ENCODE measurements at regions not wholly inside any gene's neighbourhood (a gene's known extent, or its start where the extent isn't known, plus 50 kb on each side); places are given as distances from the start of the nearest gene placed in this dataset.

GRCh38 chr13:46982856-46983582 is 86.2 kb upstream of the HTR2A start:
- no peak overlapping the region for H3K4me3 Mint-ChIP-seq
- no peak overlapping the region for H3K27ac Mint-ChIP-seq (ENCODE audit: low read depth)
- no peak for DNase-seq (ENCODE audit: low spot score in 2 of 2)
- H3K27me3 Mint-ChIP-seq: peaks cover 9% of the 10 kb centered on the region
- H3K9me3 Mint-ChIP-seq: no peaks in the 10 kb centered on the region
- H3K4me1 Mint-ChIP-seq: peaks cover 9% of the 10 kb centered on the region
- ATAC-seq (replicated peaks; ENCODE audit: extremely low read depth, poor library complexity, severe bottlenecking): peak; percentile 49
- peaks cover 3% of the 10 kb centered on the region for H3K36me3 Mint-ChIP-seq (ENCODE audit: insufficient read depth)

GRCh38 chr13:46975173-46975572 is 78.3 kb upstream of the HTR2A start:
- Mint-ChIP-seq H3K36me3 (ENCODE audit: insufficient read depth) (peaks cover 4% of the 10 kb centered on the region), H3K9me3 (peaks cover 11% of the 10 kb centered on the region), H3K4me3 (no peak overlapping the region), H3K4me1 (no peaks in the 10 kb centered on the region), H3K27ac (ENCODE audit: low read depth) (no peak overlapping the region), H3K27me3 (peaks cover 28% of the 10 kb centered on the region)
- DNase-seq (ENCODE audit: low spot score in 2 of 2) (no peak), ATAC-seq (replicated peaks; ENCODE audit: extremely low read depth, poor library complexity, severe bottlenecking) (no peak)

GRCh38 chr13:46968450-46968849 is 71.6 kb upstream of the HTR2A start:
- Mint-ChIP-seq H3K27ac (ENCODE audit: low read depth) (no peak overlapping the region), H3K4me1 (no peaks in the 10 kb centered on the region), H3K9me3 (no peaks in the 10 kb centered on the region), H3K27me3 (peaks cover 26% of the 10 kb centered on the region), H3K4me3 (no peak overlapping the region), H3K36me3 (ENCODE audit: insufficient read depth) (no peaks in the 10 kb centered on the region)
- no peak for ATAC-seq (replicated peaks; ENCODE audit: extremely low read depth, poor library complexity, severe bottlenecking)
- no peak for DNase-seq (ENCODE audit: low spot score in 2 of 2)

- H3K27ac Mint-ChIP-seq (ENCODE audit: low read depth): no peak overlapping the region
- H3K4me3 Mint-ChIP-seq: no peak overlapping the region
- ATAC-seq (replicated peaks; ENCODE audit: extremely low read depth, poor library complexity, severe bottlenecking): no peak
- H3K27me3 Mint-ChIP-seq: peaks cover 13% of the 10 kb centered on the region
- no peak for DNase-seq (ENCODE audit: low spot score in 2 of 2)
- no peaks in the 10 kb centered on the region for H3K4me1 Mint-ChIP-seq
- no peaks in the 10 kb centered on the region for H3K9me3 Mint-ChIP-seq
- no peaks in the 10 kb centered on the region for H3K36me3 Mint-ChIP-seq (ENCODE audit: insufficient read depth)
Measured at GRCh38 chr13:46964789-46965527, 68.1 kb upstream of the HTR2A start.

- no peaks in the 10 kb centered on the region for H3K4me1 Mint-ChIP-seq
- no peak for ATAC-seq (replicated peaks; ENCODE audit: extremely low read depth, poor library complexity, severe bottlenecking)
- H3K9me3 Mint-ChIP-seq: no peaks in the 10 kb centered on the region
- H3K4me3 Mint-ChIP-seq: no peak overlapping the region
- H3K27ac Mint-ChIP-seq (ENCODE audit: low read depth): no peak overlapping the region
- H3K27me3 Mint-ChIP-seq: peaks cover 22% of the 10 kb centered on the region
- no peak for DNase-seq (ENCODE audit: low spot score in 2 of 2)
- H3K36me3 Mint-ChIP-seq (ENCODE audit: insufficient read depth): no peaks in the 10 kb centered on the region
Measured at GRCh38 chr13:46963904-46964303, 67.1 kb upstream of the HTR2A start.

GRCh38 chr13:46962281-46962941 is 65.6 kb upstream of the HTR2A start:
- H3K4me1 Mint-ChIP-seq: no peaks in the 10 kb centered on the region
- ATAC-seq (replicated peaks; ENCODE audit: extremely low read depth, poor library complexity, severe bottlenecking) (no peak), DNase-seq (ENCODE audit: low spot score in 2 of 2) (no peak)
- no peak overlapping the region for H3K4me3 Mint-ChIP-seq
- H3K27me3 Mint-ChIP-seq: peaks cover 37% of the 10 kb centered on the region
- no peaks in the 10 kb centered on the region for H3K9me3 Mint-ChIP-seq
- H3K27ac Mint-ChIP-seq (ENCODE audit: low read depth): no peak overlapping the region
- H3K36me3 Mint-ChIP-seq (ENCODE audit: insufficient read depth): no peaks in the 10 kb centered on the region

- H3K27me3 Mint-ChIP-seq: peaks cover 43% of the 10 kb centered on the region
- no peak for DNase-seq (ENCODE audit: low spot score in 2 of 2)
- no peaks in the 10 kb centered on the region for H3K4me1 Mint-ChIP-seq
- H3K9me3 Mint-ChIP-seq: no peaks in the 10 kb centered on the region
- H3K36me3 Mint-ChIP-seq (ENCODE audit: insufficient read depth): no peaks in the 10 kb centered on the region
- no peak overlapping the region for H3K4me3 Mint-ChIP-seq
- no peak overlapping the region for H3K27ac Mint-ChIP-seq (ENCODE audit: low read depth)
- no peak for ATAC-seq (replicated peaks; ENCODE audit: extremely low read depth, poor library complexity, severe bottlenecking)
Measured at GRCh38 chr13:46961719-46962118, 64.9 kb upstream of the HTR2A start.

- H3K9me3 Mint-ChIP-seq: no peaks in the 10 kb centered on the region
- H3K27me3 Mint-ChIP-seq: peaks cover 21% of the 10 kb centered on the region
- no peaks in the 10 kb centered on the region for H3K4me1 Mint-ChIP-seq
- ATAC-seq (replicated peaks; ENCODE audit: extremely low read depth, poor library complexity, severe bottlenecking): no peak
- H3K4me3 Mint-ChIP-seq: no peak overlapping the region
- no peak for DNase-seq (ENCODE audit: low spot score in 2 of 2)
- H3K27ac Mint-ChIP-seq (ENCODE audit: low read depth): no peak overlapping the region
- H3K36me3 Mint-ChIP-seq (ENCODE audit: insufficient read depth): no peaks in the 10 kb centered on the region
Measured at GRCh38 chr13:46953941-46954340, 57.1 kb upstream of the HTR2A start.

- H3K4me3 Mint-ChIP-seq: no peak overlapping the region
- ATAC-seq (replicated peaks; ENCODE audit: extremely low read depth, poor library complexity, severe bottlenecking) (no peak), DNase-seq (ENCODE audit: low spot score in 2 of 2) (no peak)
- peaks cover 15% of the 10 kb centered on the region for H3K27me3 Mint-ChIP-seq
- H3K9me3 Mint-ChIP-seq: no peaks in the 10 kb centered on the region
- H3K27ac Mint-ChIP-seq (ENCODE audit: low read depth): no peak overlapping the region
- no peaks in the 10 kb centered on the region for H3K36me3 Mint-ChIP-seq (ENCODE audit: insufficient read depth)
- no peaks in the 10 kb centered on the region for H3K4me1 Mint-ChIP-seq
Measured at GRCh38 chr13:46953331-46953730, 56.5 kb upstream of the HTR2A start.

- H3K27ac Mint-ChIP-seq (ENCODE audit: low read depth): no peak overlapping the region
- DNase-seq (ENCODE audit: low spot score in 2 of 2) (no peak), ATAC-seq (replicated peaks; ENCODE audit: extremely low read depth, poor library complexity, severe bottlenecking) (no peak)
- H3K4me1 Mint-ChIP-seq: no peaks in the 10 kb centered on the region
- H3K36me3 Mint-ChIP-seq (ENCODE audit: insufficient read depth): no peaks in the 10 kb centered on the region
- no peaks in the 10 kb centered on the region for H3K9me3 Mint-ChIP-seq
- no peak overlapping the region for H3K4me3 Mint-ChIP-seq
- H3K27me3 Mint-ChIP-seq: no peaks in the 10 kb centered on the region
Measured at GRCh38 chr13:46951516-46951915, 54.7 kb upstream of the HTR2A start.

GRCh38 chr13:46949211-46949610 is 52.4 kb upstream of the HTR2A start:
- Mint-ChIP-seq H3K27me3 (no peaks in the 10 kb centered on the region), H3K9me3 (no peaks in the 10 kb centered on the region), H3K4me3 (no peak overlapping the region), H3K36me3 (ENCODE audit: insufficient read depth) (no peaks in the 10 kb centered on the region), H3K27ac (ENCODE audit: low read depth) (no peak overlapping the region), H3K4me1 (no peaks in the 10 kb centered on the region)
- ATAC-seq (replicated peaks; ENCODE audit: extremely low read depth, poor library complexity, severe bottlenecking) (no peak), DNase-seq (ENCODE audit: low spot score in 2 of 2) (no peak)

GRCh38 chr13:46948338-46948737 is 51.5 kb upstream of the HTR2A start:
- no peak for DNase-seq (ENCODE audit: low spot score in 2 of 2)
- no peaks in the 10 kb centered on the region for H3K4me1 Mint-ChIP-seq
- H3K9me3 Mint-ChIP-seq: no peaks in the 10 kb centered on the region
- H3K27ac Mint-ChIP-seq (ENCODE audit: low read depth): no peak overlapping the region
- no peak for ATAC-seq (replicated peaks; ENCODE audit: extremely low read depth, poor library complexity, severe bottlenecking)
- no peak overlapping the region for H3K4me3 Mint-ChIP-seq
- H3K36me3 Mint-ChIP-seq (ENCODE audit: insufficient read depth): no peaks in the 10 kb centered on the region
- H3K27me3 Mint-ChIP-seq: no peaks in the 10 kb centered on the region

All from central memory CD8-positive, alpha-beta T cell (primary cell).